ENCODE measurements at regions not wholly inside any gene's neighbourhood (a gene's known extent, or its start where the extent isn't known, plus 50 kb on each side); places are given as distances from the start of the nearest gene placed in this dataset.

DNA sequence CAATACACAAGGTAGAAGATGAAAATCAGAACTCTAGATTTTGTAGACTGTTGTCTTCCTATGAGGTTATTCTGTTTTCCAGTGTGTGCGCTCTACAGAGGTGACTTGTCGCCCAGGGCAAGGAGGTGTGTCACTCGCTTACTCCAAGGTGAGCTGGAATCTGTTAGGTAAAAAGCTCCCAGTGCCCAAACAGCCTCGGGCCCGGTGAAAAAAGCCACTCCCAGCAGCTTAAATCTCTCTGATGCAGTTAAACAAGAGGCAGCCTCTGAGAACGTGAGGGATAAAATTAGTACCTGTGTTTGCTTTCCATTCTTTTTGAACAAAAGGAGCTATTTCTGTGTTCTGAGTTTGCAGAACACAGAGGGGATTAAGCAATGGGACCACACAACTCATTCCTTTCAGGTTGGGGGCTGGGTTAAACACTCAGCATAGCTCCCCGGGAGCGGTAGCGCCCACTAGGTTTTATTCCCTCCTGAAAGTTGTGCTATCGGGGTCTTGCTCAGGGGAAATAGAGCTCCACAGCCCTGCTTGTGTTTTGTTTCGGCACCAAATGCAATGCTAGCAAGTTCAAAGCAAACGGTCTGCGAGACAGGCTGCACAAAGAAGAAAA is 181.2 kb downstream of the FOXA2 start:
- H3K36me3 ChIP-seq (ENCODE audit: control insufficient read depth in 4 of 4, insufficient read depth in 3 of 4, low read depth in 1 of 4, low read length in 3 of 4): no peaks in the 10 kb centered on the region
- H3K27me3 ChIP-seq (ENCODE audit: control insufficient read depth in 4 of 4, insufficient read depth in 4 of 4, low read length in 3 of 4): no peaks in the 10 kb centered on the region
- H3K4me3 ChIP-seq (ENCODE audit: low read depth in 1 of 3, low read length in 3 of 3): peak overlapping the region; percentile 27 to 54 (median 27)
- no peak overlapping the region for H3K9ac ChIP-seq (ENCODE audit: low read depth in 1 of 2, low read length in 2 of 2)
- peaks cover 3 to 14% (median 6%) of the 10 kb centered on the region in 4 donors for H3K4me1 ChIP-seq (ENCODE audit: control insufficient read depth in 4 of 4, insufficient read depth in 4 of 4, low read length in 3 of 4)
- no peak for DNase-seq (ENCODE audit: low spot score)
- no peaks in the 10 kb centered on the region for H3K9me3 ChIP-seq (ENCODE audit: control insufficient read depth in 4 of 4, low read length in 3 of 4)
- H3K27ac ChIP-seq (ENCODE audit: low read depth in 1 of 2, low read length in 2 of 2): peak overlapping the region in 1 of 2 donors; percentile 11
- WGBS: 45% methylated on average over 13 of the region's 13 CpGs
- no peak for TF ChIP-seq ZBTB33 (IDR thresholded peaks at IDR 0.05)
- no peak for TF ChIP-seq TAF1 (conservative IDR thresholded peaks at IDR 0.05)
- TF ChIP-seq, protein P1, sequence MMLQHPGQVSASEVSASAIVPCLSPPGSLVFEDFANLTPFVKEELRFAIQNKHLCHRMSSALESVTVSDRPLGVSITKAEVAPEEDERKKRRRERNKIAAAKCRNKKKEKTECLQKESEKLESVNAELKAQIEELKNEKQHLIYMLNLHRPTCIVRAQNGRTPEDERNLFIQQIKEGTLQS (IDR thresholded peaks at IDR 0.05): no peak
- TF ChIP-seq GABPA (IDR thresholded peaks at IDR 0.05 in 1 of 2, conservative IDR thresholded peaks at IDR 0.05 in 1 of 2): no peak
- TF ChIP-seq CTCF (IDR thresholded peaks at IDR 0.05; ENCODE audit: low read depth, low read length, missing input control): no peak
- TF ChIP-seq FOXA2 (IDR thresholded peaks at IDR 0.05): no peak
- no peak for TF ChIP-seq RXRA (IDR thresholded peaks at IDR 0.05)

GRCh38 chr20:22402550-22402949 is 181.8 kb downstream of the FOXA2 start:
- H3K36me3 ChIP-seq (ENCODE audit: control insufficient read depth in 4 of 4, insufficient read depth in 3 of 4, low read depth in 1 of 4, low read length in 3 of 4): no peaks in the 10 kb centered on the region
- peaks cover 3 to 14% (median 6%) of the 10 kb centered on the region in 4 donors for H3K4me1 ChIP-seq (ENCODE audit: control insufficient read depth in 4 of 4, insufficient read depth in 4 of 4, low read length in 3 of 4)
- TF ChIP-seq JUND (IDR thresholded peaks at IDR 0.05): no peak
- TF ChIP-seq RAD21 (IDR thresholded peaks at IDR 0.05): no peak
- TF ChIP-seq ZBTB33 (IDR thresholded peaks at IDR 0.05): no peak
- TF ChIP-seq EGR1 (IDR thresholded peaks at IDR 0.05; ENCODE audit: low read depth in 2 of 2): no peak
- no peak for TF ChIP-seq HNF4A (conservative IDR thresholded peaks at IDR 0.05)
- TF ChIP-seq RXRA (IDR thresholded peaks at IDR 0.05): no peak
- TF ChIP-seq, protein P2, sequence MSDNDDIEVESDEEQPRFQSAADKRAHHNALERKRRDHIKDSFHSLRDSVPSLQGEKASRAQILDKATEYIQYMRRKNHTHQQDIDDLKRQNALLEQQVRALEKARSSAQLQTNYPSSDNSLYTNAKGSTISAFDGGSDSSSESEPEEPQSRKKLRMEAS (IDR thresholded peaks at IDR 0.05): no peak
- no peak for TF ChIP-seq REST (IDR thresholded peaks at IDR 0.05)
- TF ChIP-seq SP1 (IDR thresholded peaks at IDR 0.05): no peak
- no peak for DNase-seq (ENCODE audit: low spot score)
- WGBS: 81% methylated on average over 7 of the region's 7 CpGs
- H3K9me3 ChIP-seq (ENCODE audit: control insufficient read depth in 4 of 4, low read length in 3 of 4): no peaks in the 10 kb centered on the region
- H3K27me3 ChIP-seq (ENCODE audit: control insufficient read depth in 4 of 4, insufficient read depth in 4 of 4, low read length in 3 of 4): no peaks in the 10 kb centered on the region
- H3K4me3 ChIP-seq (ENCODE audit: low read depth in 1 of 3, low read length in 3 of 3): no peak overlapping the region
- H3K9ac ChIP-seq (ENCODE audit: low read depth in 1 of 2, low read length in 2 of 2): no peak overlapping the region
- no peak overlapping the region for H3K27ac ChIP-seq (ENCODE audit: low read depth in 1 of 2, low read length in 2 of 2)

Measured in liver (tissue), 8 donors.